GM12878 (cell line): ENCODE measurements at regions not wholly inside any gene's neighbourhood (a gene's known extent, or its start where the extent isn't known, plus 50 kb on each side); places are given as distances from the start of the nearest gene placed in this dataset.

Experiments used
- CEBPB ChIP-seq, 2 experiments: fragments of 150-350 bp in 1 of 2; IDR thresholded peaks; 2 replicates each; pipeline ENCODE4 v1.6.1; 2012 to 2014; ENCODE audit warnings: low read depth in 2 of 2, low read length in 2 of 2, borderline replicate concordance in 1 of 2, inconsistent platforms in 1 of 2
- CTCF ChIP-seq, 3 experiments: IDR thresholded peaks in 2 of 3; conservative IDR thresholded peaks in 1 of 3; 2 replicates each; pipeline ENCODE4 v1.5.1; 2011; ENCODE audit warnings: low read depth in 3 of 3, low read length in 3 of 3, mild to moderate bottlenecking in 3 of 3, control low read depth in 2 of 3, moderate library complexity in 2 of 3, inconsistent platforms in 1 of 3, mixed read lengths in 1 of 3; ENCODE audit not compliant: control insufficient read depth in 2 of 3, insufficient read depth in 1 of 3; ENCODE audit errors: extremely low read depth in 1 of 3
- DPF2 ChIP-seq: fragments of 450-650 bp; IDR thresholded peaks from 2 replicates; pipeline ENCODE4 v1.6.1; 2017; ENCODE audit warnings: mild to moderate bottlenecking
- REST ChIP-seq: IDR thresholded peaks from 2 replicates; pipeline ENCODE4 v1.6.1; 2012; ENCODE audit warnings: mild to moderate bottlenecking, low read depth, low read length
- SRF ChIP-seq, 2 experiments: IDR thresholded peaks; 2 replicates each; pipeline ENCODE4 v1.6.1; 2011; ENCODE audit warnings: low read depth in 2 of 2, low read length in 2 of 2, mild to moderate bottlenecking in 1 of 2, moderate library complexity in 1 of 2
- TF ChIP-seq, protein P1 (sequence below): IDR thresholded peaks from 2 replicates; pipeline ENCODE4 v1.6.1; 2011; ENCODE audit warnings: low read depth, low read length, improper control_type of control experiment, borderline replicate concordance

DNA sequence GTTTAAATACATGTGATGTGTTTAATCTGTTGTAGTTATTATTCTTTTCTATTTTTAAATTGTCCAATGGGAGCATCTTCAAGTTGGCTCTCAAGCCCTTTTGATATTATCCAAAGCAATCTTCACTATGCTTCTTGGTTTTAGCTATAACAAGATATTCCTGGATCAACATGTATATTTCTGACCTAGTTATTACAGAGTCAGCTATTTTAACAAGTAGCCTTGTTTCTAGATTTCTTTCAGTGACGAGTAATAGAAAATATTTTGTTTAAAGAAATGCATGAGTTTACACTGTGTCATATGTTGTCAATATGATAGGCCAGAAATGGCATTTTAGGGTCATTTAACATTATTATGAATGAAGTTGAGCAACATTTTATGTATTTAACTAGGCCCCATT, 421.8 kb upstream of the MAP2 start:
- TF ChIP-seq REST (no peak), CTCF (IDR thresholded peaks at IDR 0.05 in 2 of 3, conservative IDR thresholded peaks at IDR 0.05 in 1 of 3; ENCODE audit: control insufficient read depth in 2 of 3, extremely low read depth in 1 of 3, insufficient read depth in 1 of 3, low read depth in 3 of 3, low read length in 3 of 3) (no peak), DPF2 (no peak), SRF (IDR thresholded peaks at IDR 0.05; ENCODE audit: low read depth in 2 of 2, low read length in 2 of 2) (no peak), CEBPB (IDR thresholded peaks at IDR 0.05; ENCODE audit: borderline replicate concordance in 1 of 2, low read depth in 2 of 2, low read length in 2 of 2) (no peak)
- TF ChIP-seq, protein P1, sequence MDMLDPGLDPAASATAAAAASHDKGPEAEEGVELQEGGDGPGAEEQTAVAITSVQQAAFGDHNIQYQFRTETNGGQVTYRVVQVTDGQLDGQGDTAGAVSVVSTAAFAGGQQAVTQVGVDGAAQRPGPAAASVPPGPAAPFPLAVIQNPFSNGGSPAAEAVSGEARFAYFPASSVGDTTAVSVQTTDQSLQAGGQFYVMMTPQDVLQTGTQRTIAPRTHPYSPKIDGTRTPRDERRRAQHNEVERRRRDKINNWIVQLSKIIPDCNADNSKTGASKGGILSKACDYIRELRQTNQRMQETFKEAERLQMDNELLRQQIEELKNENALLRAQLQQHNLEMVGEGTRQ = no peak
